Endodermal cell (in vitro differentiated cells): ENCODE measurements at regions not wholly inside any gene's neighbourhood (a gene's known extent, or its start where the extent isn't known, plus 50 kb on each side); places are given as distances from the start of the nearest gene placed in this dataset.
A peak's percentile ranks its signal among the peaks of the same experiment; 100 is the strongest.

ENCODE experiments used
- DNase-seq: peaks from one replicate; pipeline ENCODE4 v3.0.0-alpha.2; 2017
- H3K27ac ChIP-seq: 2 replicates; pipeline ENCODE4 v1.5.1; 2013; ENCODE audit warnings: mild to moderate bottlenecking, low read depth, low read length, moderate library complexity
- H3K27me3 ChIP-seq: 2 replicates; pipeline ENCODE4 v1.6.1; 2013; ENCODE audit warnings: mild to moderate bottlenecking, low read length, moderate library complexity; ENCODE audit not compliant: insufficient read depth, control insufficient read depth, poor library complexity, severe bottlenecking
- H3K36me3 ChIP-seq: 2 replicates; pipeline ENCODE4 v1.7.0; 2013; ENCODE audit warnings: mild to moderate bottlenecking, low read length, moderate library complexity; ENCODE audit not compliant: control insufficient read depth, insufficient read depth
- H3K4me1 ChIP-seq: one replicate; pipeline ENCODE4 v1.7.0; 2013; ENCODE audit warnings: low read length; ENCODE audit not compliant: control insufficient read depth, insufficient read depth
- H3K4me3 ChIP-seq: 2 replicates; pipeline ENCODE4 v1.5.1; 2013; ENCODE audit warnings: mild to moderate bottlenecking, low read length, moderate library complexity
- H3K9ac ChIP-seq: 2 replicates; pipeline ENCODE4 v1.6.1; 2013; ENCODE audit warnings: mild to moderate bottlenecking, low read length, moderate library complexity; ENCODE audit not compliant: poor library complexity, severe bottlenecking; ENCODE audit errors: extremely low read depth
- H3K9me3 ChIP-seq: 2 replicates; pipeline ENCODE4 v1.6.1; 2013; ENCODE audit warnings: mild to moderate bottlenecking, low read length, moderate library complexity; ENCODE audit not compliant: control insufficient read depth
- H3K27ac Mint-ChIP-seq: 2 replicates; pipeline ENCODE4 v1.8.0; 2020; ENCODE audit warnings: mixed read lengths
- H3K27me3 Mint-ChIP-seq: 2 replicates; pipeline ENCODE4 v1.8.0; 2021; ENCODE audit warnings: mild to moderate bottlenecking, mixed read lengths; ENCODE audit not compliant: insufficient read depth
- H3K36me3 Mint-ChIP-seq: 2 replicates; pipeline ENCODE4 v1.8.0; 2020; ENCODE audit warnings: low read depth, mixed read lengths
- H3K4me1 Mint-ChIP-seq: 2 replicates; pipeline ENCODE4 v1.8.0; 2020; ENCODE audit warnings: mixed read lengths
- H3K4me3 Mint-ChIP-seq: 2 replicates; pipeline ENCODE4 v1.8.0; 2020; ENCODE audit warnings: mild to moderate bottlenecking, moderate library complexity, mixed read lengths
- H3K9me3 Mint-ChIP-seq: 2 replicates; pipeline ENCODE4 v1.8.0; 2020; ENCODE audit warnings: mild to moderate bottlenecking, mixed read lengths
- CTCF ChIP-seq: fragments of 200-600 bp; sonication (generic); conservative IDR thresholded peaks from 2 replicates; pipeline ENCODE4 v1.5.0; 2021; ENCODE audit warnings: antibody characterized with exemption, mild to moderate bottlenecking
- WGBS, 2 experiments: methylation state at CpG; one replicate each; pipeline versions ENCODE4 v1.1.5 to v1.1.7; 2013; ENCODE audit warnings: missing lambda C conversion rate in 2 of 2, mixed read lengths in 1 of 2; ENCODE audit not compliant: insufficient coverage in 1 of 2, insufficient read length in 1 of 2; 5-methylcytosine and 5-hydroxymethylcytosine counted together

GRCh38 chr1:14037101-14037847 is 337.3 kb downstream of the PRDM2 start:
- no peaks in the 10 kb centered on the region for H3K4me1 Mint-ChIP-seq
- H3K4me3 Mint-ChIP-seq = no peak overlapping the region
- H3K27me3 ChIP-seq = no peaks in the 10 kb centered on the region
- no peak overlapping the region for H3K27ac Mint-ChIP-seq
- H3K9ac ChIP-seq = no peak overlapping the region
- no peak overlapping the region for H3K4me3 ChIP-seq
- DNase-seq = no peak
- no peak overlapping the region for H3K27ac ChIP-seq
- WGBS, 2 experiments = 80 to 87% methylated on average over 4 to 6 of the region's 6 CpGs
- peaks cover 26% of the 10 kb centered on the region for H3K9me3 ChIP-seq
- H3K36me3 ChIP-seq = no peaks in the 10 kb centered on the region
- no peaks in the 10 kb centered on the region for H3K4me1 ChIP-seq
- H3K36me3 Mint-ChIP-seq = no peaks in the 10 kb centered on the region
- peaks cover 36% of the 10 kb centered on the region for H3K9me3 Mint-ChIP-seq
- no peak for TF ChIP-seq CTCF
- H3K27me3 Mint-ChIP-seq = peaks cover 6% of the 10 kb centered on the region

- H3K36me3 Mint-ChIP-seq = no peaks in the 10 kb centered on the region
These were observed 339.8 kb downstream of the PRDM2 start for GRCh38 chr1:14039582-14040430.

GRCh38 chr1:14049965-14050364 is 350.0 kb downstream of the PRDM2 start:
- Histone ChIP-seq H3K9me3 (no peaks in the 10 kb centered on the region), H3K9ac (no peak overlapping the region), H3K4me3 (no peak overlapping the region), H3K36me3 (no peaks in the 10 kb centered on the region), H3K27ac (no peak overlapping the region), H3K27me3 (no peaks in the 10 kb centered on the region), H3K4me1 (no peaks in the 10 kb centered on the region)
- TF ChIP-seq CTCF = no peak
- WGBS, 2 experiments = 70 to 100% methylated on average over 1 to 4 of the region's 4 CpGs
- H3K27ac Mint-ChIP-seq = no peak overlapping the region
- no peaks in the 10 kb centered on the region for H3K4me1 Mint-ChIP-seq
- H3K36me3 Mint-ChIP-seq = no peaks in the 10 kb centered on the region
- no peak for DNase-seq
- H3K9me3 Mint-ChIP-seq = no peaks in the 10 kb centered on the region
- no peaks in the 10 kb centered on the region for H3K27me3 Mint-ChIP-seq
- H3K4me3 Mint-ChIP-seq = no peak overlapping the region

More at GRCh38 chr1:14039582-14040430, 339.8 kb downstream of the PRDM2 start:
- H3K9ac ChIP-seq = no peak overlapping the region
- H3K36me3 ChIP-seq = no peaks in the 10 kb centered on the region
- DNase-seq = peak; percentile 46
- Mint-ChIP-seq H3K27ac (no peak overlapping the region), H3K27me3 (no peaks in the 10 kb centered on the region), H3K4me3 (no peak overlapping the region), H3K9me3 (peaks cover 23% of the 10 kb centered on the region), H3K4me1 (no peaks in the 10 kb centered on the region)
- no peak for TF ChIP-seq CTCF
- no peak overlapping the region for H3K4me3 ChIP-seq
- no peaks in the 10 kb centered on the region for H3K4me1 ChIP-seq
- H3K9me3 ChIP-seq = peaks cover 15% of the 10 kb centered on the region
- H3K27ac ChIP-seq = no peak overlapping the region
- no peaks in the 10 kb centered on the region for H3K27me3 ChIP-seq
- 65 to 75% methylated on average over 5 to 11 of the region's 11 CpGs for WGBS, 2 experiments
